ENCODE measurements at regions not wholly inside any gene's neighbourhood (a gene's known extent, or its start where the extent isn't known, plus 50 kb on each side); places are given as distances from the start of the nearest gene placed in this dataset.
A peak's percentile ranks its signal among the peaks of the same experiment; 100 is the strongest.
"Not testable (repeated sequence)": the region's sequence is repeated elsewhere in the genome, so short reads cannot be mapped to it uniquely, and the experiment has no call there.

DNA sequence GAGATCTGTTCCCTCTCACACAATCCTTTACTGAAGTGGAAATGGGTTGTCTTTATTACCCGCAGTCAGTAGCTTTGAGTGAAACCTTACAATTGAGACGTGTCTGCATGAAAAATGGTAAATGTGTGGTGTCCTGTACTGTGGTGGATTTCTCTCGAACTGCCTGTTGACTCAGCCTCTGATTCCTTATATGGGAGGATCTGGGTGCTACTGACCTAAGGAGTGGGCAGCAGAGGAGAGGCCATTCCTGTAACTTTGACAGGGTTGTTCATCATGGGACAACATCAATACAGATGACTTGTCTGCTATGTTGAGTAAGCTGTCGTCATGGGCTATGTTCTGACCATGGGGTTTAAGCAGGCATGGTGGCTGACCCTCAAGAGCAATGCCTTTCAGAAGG is 159.6 kb upstream of the WDR1 start:
- DNase-seq (ENCODE audit: low spot score): no peak

DNA sequence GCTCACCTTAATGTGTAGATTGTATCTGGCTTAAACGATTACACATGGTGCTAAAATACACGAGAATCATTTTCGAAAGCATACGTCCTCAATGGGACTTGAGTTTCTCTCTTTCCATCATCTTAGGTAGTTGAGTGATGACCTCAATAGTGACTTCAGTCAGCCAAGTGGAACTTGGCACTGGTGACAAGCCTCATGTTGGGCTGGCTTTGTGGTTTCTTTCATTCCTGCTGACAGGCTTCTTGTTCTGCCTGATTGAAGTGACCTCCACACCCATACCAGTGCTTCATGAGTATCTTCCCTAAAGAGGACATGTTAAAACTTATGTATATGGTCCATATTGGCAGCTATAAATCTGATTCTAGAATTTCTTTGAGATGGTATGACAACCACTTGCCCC is 159.1 kb upstream of the WDR1 start:
- DNase-seq (ENCODE audit: low spot score): no peak

DNA sequence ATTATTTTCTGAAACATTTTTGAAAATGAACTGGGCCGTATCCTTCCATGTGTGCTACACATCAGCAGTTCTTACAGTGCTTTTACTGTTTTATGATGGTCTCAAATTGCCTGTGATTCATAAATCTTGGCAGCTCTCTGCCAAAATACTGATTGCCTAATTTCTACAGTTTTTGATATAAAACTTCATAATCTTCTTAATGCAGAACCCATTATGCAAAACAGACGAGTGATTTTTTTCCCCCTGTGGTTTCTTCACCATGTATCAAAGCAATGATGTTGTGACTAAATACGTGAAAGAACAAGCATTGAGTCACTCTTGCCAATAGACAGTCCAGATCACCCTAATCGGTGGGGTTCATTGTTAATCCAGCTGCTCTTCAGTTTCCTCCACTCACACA is 156.4 kb upstream of the WDR1 start:
- DNase-seq (ENCODE audit: low spot score): no peak

DNA sequence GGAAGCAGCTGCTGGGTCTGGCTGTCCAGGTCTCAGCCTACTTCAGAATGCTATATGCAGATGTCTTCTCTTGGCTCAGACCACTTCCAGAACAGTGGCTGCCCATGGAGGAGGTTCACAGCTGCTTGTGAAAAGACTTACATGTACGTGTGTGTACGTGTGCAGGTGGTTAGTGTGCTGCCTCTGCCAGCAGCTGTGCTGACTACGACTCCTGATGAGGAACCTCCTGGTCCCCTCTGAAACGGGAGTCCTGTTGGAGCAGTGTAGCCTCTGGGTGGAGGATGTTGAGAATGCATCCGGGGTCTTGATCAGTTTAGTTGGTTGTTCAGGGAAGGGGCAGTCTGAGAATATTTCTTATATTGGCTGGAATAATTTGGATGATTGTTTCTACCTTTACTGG is 155.9 kb upstream of the WDR1 start:
- no peak for DNase-seq (ENCODE audit: low spot score)

DNA sequence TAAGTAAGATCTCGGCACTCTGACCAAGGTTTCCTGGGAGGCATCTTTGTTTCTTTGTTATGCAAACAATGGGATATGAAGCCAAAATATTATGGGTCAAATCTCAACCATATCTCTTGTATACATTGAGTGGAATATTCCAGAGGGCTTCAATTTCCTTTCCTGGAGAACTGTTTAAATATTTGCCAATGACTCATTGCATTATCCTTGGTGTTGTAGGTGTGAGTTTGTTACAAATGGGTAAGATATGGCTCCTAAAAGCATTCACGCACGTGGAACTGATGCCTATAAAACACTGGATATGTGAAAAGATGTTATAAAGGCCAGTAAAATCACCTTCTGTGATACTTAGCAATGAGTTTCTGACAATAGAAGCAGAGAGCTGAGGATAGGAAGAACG is 150.5 kb upstream of the WDR1 start:
- no peak for DNase-seq (ENCODE audit: low spot score)

DNA sequence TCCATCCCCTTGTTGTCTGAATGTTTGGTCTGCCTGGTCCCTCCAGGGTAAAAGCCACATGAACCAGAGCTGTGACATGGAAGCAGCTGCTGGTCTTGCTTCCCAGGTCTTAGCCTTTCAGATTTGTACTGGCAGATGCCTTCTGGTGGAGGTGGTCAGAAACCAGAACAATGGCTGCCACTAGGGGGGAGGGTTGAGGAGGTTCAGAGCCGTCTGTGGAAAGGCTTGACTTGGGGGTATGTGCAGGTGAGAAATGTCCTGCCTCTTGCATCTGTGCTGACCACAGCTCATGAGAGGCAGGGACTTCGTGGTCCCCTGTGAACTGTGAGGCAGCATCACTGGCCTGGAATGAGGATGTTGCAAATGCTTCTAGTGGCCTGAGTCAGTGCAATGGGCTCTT is 144.2 kb upstream of the WDR1 start:
- no peak for DNase-seq (ENCODE audit: low spot score)

DNA sequence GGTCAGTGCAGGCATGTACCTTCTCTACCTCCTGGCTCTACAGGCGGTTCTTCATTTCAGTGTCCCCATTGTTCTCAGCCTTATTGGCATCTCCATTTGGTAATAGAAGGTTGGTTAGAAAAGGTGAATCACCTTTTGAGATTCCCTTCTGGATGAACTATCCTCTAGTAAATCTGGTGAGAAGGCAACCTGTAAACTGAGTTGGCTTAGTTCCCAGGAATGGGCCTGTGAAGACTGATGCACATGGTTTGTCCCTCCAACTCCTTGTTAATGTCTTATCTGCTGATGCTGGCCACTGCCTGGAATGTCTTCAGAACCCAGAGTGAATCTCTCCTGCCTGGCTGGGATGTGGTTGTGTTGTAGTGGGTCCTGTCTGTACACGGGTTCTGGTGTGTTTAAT is 143.4 kb upstream of the WDR1 start:
- no peak for DNase-seq (ENCODE audit: low spot score)

DNA sequence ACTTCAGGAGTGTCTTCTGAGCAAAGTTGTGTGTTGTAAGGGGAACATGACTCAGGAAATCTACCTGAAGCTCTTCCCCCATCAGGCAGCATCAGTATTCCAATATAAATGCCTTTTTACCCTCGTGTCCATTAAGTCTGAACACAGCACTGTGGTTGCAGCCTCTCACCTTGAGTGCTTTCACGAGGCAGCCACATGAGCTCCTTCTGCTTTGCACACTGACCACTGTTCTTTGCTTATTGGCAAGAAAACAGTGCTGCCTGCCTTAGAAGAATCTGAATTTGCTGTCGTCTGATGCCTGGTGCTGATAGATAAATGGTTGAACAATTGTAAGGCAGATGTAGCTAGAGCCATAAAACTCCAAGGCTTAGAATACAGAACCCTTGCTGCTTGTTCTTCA is 139.6 kb upstream of the WDR1 start:
- DNase-seq (ENCODE audit: low spot score): no peak

DNA sequence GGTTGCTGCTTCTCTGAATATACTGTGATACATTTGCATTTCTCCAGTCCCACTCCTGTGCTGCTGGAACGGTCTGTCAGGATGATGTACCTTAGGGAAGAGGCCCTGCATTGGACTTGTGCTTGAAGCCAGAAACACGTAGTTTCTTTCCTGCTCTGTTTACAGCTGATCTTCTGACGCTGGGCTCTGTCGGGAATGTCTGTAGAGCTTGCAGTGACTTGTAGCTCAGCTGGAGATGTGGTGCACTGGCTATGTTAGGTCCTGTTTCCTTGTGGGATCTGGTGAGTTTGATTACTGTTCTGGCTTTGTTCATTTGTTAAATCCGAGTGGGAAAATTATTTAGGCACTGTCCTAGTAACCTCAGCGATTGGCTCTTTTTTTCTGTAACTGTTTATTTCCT is 137.2 kb upstream of the WDR1 start:
- DNase-seq (ENCODE audit: low spot score): no peak

DNA sequence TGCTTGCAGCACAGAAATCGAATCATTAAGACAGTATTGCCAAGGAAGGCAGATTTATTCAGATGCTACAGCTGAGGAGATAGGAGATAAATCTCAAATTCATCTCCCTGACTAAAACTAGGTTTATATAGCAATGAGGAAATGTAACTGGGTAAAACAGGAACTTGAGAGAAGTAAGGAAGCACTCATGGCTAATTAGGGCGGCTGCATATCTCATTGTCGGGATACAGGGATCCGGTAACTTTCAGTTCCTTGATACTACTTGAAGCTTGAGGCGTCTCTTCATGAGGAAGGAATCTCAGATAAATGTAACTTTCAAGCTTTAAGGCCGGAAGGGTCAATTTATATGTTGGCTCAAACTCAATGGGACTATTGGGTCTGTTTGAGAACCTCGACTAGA is 129.2 kb upstream of the WDR1 start:
- peak; percentile 0 for DNase-seq (ENCODE audit: low spot score)

DNA sequence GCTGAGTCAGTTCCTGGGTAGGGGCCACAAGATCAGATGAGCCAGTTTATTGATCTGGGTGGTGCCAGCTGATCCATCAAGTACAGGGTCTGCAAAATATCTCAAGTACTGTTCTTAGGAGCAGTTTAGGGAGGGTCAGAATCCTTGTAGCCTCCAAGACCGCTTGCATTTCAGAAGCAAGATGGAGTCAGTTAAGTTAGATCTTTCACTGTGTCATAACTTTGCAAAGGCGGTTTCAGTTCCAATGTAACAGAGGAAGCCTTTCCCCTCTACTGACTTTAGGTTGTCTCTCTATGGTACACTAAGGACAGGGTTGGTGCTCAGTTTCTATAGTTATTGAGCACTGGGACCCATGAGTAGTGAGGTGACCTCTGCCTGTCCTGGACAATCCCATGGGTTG is 127.3 kb upstream of the WDR1 start:
- peak; percentile 1 for DNase-seq (ENCODE audit: low spot score)

DNA sequence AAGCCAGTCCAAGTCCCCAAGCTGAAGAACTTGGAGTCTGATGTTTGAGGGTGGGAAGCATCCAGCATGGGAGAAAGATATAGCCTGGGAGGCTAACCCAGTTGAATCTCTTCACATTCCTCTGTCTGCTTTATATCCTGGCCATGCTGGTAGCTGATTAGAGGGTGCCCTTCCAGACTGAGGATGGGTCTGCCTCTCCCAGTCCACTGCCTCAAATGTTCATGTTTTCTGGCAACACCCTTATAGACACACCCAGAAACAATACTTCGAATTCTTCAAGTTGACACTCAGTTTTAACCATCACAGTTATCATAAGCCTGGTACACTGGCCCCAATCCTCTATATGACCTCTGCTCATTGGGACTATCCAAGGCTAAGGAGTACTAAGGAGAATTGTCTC is 124.1 kb upstream of the WDR1 start:
- no peak for DNase-seq (ENCODE audit: low spot score)

DNA sequence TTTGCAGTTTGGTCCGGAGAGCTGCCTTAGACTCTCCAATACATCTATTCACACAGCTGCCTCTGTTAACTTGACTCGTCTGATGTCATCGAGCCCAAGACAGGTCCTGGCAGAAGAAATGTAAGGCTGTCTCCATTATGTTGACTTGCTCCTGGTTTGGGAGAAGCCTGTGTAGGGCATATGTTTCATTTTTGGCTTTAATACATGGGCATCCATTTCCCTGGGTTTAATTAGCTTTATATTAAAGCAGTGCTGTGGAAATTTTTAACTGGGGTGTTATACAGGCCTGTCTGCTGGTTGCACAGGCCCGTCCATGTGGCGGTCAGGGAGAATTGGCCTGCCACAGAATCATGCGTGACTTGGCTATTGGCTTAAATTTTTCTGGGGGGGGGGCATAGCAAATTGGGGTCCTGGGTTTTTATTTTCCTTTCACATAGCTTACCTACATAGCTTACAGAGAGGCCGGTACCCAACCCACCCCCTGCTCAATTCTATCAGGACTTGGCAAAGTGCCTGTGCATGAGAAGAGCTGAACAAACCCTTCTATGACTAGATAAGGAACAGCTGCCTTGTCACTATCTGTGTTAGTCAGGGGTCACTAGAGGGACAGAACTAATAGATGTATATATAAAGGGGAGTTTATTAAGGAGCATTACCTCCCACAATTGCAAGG is 123.5 kb upstream of the WDR1 start:
- DNase-seq (ENCODE audit: low spot score): peak; percentile 1

DNA sequence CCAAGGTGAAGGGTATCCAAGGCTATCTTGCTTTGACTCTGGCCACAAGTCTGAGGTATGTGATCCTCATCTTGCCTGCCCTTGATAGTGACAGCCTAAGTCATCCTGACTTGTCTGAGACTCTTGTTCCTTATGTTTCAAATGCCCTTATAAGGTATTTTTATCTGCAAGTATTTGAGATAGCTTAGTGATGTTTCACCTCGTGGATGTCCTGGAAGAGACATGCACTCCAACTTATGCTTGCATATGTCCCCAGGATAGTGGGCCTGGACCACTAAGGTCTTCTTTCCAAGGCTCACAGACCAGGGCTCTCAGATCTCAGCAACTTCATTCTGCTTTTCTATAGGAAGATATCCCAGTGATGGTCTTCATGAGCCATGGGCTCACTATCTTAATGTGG is 120.5 kb upstream of the WDR1 start:
- DNase-seq (ENCODE audit: low spot score): peak; percentile 1

DNA sequence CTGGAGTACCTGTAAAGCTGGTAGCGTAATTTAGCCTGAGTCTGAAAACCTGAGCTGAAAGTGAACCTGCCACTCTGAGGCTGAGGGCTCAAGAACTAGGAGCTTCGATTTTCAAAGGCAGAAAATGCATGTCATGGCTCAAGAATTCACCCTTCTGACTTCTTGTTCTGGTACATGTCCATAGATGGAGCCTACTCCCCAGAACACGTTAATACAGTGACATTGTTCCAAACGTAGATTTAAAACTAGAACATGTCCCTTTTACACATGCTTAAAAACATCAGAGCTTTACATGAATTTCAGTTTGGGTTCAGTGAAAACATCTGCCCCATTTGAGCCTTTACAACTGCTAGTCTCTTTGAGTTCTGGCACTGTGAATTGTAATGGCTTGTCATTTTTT is 115.5 kb upstream of the WDR1 start:
- no peak for DNase-seq (ENCODE audit: low spot score)

DNA sequence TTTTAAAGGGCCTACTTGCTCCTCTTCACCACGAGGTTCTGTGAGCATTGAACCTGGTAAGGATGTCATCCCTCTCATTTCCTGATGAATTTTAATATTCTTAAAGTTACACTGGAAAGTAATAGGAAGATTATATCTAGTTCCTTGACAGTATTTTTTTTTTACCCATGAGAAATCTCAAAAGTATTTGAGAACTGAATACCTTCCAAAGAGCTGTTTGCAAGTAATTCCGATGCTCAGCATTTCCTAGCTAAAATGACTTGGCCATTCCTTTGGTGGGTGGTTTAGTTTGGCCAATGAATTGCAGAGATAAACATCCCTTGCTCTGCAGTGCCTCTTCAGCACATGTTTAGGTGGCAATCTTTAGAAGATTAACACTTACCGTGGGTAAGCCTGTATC is 110.2 kb upstream of the WDR1 start:
- DNase-seq (ENCODE audit: low spot score): no peak

DNA sequence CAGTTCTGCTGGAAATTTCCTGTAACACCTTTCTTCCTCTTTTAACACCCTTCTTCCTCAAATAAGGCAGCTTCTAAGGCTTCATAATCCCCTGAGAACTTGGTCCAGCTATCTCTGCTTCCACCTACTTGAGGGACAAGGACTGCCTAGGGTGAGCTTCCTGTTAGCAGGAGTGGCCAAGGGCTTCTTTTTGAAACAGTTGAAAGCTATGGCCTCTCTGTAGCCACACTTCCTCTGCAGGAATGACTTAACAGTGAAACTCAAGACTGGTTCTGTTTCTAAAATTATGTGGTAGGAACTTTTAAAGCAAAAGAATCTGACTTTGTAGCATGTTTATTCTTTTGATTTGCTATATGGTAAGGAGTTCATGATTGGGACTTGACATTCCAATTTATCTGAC is 108.5 kb upstream of the WDR1 start:
- no peak for DNase-seq (ENCODE audit: low spot score)

DNA sequence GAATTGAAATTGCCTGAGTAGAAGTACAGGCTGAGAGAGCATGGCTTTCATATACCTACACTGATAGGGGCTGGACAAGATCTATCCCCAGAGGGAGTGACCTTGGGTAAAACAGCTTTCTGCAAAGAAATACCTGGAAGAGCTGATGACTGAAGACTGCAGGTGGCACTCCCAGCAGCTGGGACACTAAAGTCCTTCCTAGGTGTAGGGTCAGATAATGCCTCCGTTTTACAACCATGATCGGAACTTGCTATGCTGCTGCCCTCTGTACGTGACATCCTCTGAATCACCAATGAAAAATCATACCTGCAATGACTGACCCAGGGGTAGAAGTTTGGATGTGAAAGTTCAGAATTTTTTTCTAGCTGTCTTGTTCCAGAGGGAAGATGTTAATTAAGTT is 107.2 kb upstream of the WDR1 start:
- no peak for DNase-seq (ENCODE audit: low spot score)

DNA sequence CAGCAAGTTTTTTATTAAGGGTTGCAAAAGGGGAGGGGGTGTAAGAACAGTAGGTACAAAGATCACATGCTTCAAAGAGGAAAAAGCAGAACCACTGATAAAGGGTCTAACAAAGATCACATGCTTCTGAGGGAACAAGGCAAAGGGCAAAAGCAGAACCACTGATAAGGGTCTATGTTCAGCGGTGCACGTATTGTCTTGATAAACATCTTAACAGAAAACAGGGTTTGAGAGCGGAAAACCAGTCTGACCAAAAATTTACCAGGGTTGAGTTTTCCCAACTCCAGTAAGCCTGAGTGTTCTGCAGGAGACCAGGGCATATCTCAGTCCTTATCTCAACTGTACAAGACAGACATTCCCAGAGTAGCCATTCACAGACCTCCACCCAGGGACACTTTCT is 96.9 kb upstream of the WDR1 start:
- not testable (repeated sequence) for DNase-seq (ENCODE audit: low spot score)

DNA sequence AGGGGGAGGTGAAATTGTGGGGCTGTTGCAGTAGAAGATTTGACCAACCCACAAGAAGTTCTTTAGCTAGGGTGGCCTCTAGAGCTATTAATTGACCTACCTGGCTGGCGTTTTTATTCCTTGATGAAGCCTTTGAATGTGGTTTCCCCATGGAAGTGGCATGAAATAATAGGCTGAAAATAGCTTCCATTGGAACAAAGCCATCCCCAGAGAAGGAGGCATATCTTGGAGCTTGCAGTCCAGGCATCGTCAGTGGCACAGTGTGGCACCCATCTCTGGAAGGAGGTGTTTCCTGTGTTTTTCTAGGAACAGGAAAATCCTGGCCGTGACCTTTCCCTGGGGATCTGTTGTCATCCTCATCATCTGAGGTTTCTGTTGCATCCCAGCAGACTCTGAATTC is 96.3 kb upstream of the WDR1 start:
- no peak for DNase-seq (ENCODE audit: low spot score)

DNA sequence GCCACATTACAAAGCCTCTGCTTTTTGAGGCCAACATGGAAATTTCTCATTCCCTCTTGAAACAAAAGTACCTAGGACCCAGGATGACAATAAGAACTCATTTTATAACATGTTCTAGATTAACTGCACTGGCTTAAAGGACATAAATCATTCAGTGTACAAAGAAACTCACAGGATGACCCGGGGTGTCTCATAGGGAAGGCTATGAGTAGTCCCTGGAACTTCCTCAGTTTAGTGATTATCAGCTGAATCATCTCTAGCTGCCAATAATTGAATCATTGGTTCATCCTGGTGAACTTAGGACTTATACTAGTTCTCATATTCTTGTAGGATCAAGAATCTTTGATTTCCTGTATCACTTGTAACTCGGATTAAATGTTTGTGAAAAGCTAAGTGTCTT is 95.8 kb upstream of the WDR1 start:
- no peak for DNase-seq (ENCODE audit: low spot score)

DNA sequence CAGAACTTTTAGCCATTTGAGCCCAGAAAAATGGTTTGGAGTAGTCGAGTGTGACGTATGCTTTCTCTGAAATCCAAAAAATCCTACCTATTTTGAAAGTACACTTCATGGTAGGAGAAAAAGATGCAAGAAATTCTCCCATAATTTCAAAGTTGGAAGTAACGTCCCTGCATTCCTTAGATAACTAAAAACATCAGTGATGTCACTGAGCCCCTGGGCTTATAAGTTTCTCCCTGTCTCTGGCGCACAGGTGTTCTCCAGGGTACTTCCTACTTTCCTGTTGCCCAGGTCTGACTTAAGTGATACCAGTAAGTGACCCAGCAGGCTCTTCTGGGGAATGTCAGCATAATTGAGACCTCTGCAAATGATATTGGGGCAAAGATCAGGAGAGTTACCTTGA is 90.5 kb upstream of the WDR1 start:
- DNase-seq (ENCODE audit: low spot score): peak; percentile 0

DNA sequence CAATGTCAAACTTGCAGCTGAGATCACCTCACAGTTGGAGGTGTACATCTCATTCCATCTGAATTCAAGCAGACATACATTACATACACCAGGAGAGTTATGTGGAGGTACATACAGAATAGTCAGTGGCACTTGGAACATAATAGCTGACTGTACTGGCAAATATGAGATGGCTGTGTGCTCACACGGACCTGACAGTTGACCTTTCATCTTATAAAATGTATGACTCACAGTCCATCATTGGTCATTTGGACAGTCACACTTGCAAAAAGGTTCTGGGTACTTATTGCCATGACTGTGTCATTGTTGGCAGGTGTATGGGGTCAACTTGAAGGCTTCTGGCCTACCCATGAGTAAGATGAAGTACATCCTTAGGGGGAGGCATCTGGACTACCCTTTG is 88.6 kb upstream of the WDR1 start:
- no peak for DNase-seq (ENCODE audit: low spot score)

DNA sequence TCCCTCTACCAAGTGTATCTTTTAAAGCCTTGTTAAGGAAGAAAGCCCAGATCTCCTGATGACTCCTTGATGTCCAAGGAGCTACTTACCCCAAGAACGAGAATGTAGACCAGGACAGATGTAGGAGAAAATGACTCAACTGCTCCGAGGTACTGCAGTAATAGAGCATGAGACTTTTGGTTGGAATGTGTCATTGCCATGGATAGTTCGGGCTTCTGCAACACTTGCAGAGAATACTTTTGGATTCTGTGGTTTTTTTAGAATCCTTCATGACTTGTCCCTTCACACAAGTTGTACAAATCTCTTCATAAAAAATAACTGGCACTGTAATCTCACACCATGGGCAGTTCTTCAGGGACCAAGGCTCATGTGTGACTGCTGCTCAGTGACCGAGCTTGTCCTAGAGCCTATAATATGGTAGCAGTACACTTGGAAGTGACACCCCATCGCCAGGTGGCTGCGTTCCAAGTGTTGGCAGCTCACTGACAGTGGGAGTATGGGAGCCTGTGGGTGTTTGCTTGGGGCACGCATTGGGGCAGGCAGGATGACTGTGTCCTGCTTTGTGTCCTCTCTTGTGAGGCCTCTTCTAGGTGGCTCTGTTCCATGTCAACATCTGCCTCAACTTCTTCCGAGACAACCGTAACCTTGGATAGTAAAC is 87.9 kb upstream of the WDR1 start:
- peak; percentile 1 for DNase-seq (ENCODE audit: low spot score)

Data from H4 (cell line).